ENCODE measurements at regions not wholly inside any gene's neighbourhood (a gene's known extent, or its start where the extent isn't known, plus 50 kb on each side); places are given as distances from the start of the nearest gene placed in this dataset.

- no peaks in the 10 kb centered on the region for H3K36me3 ChIP-seq (replicated peaks in 1 of 2; ENCODE audit: insufficient read depth in 1 of 2, low read depth in 2 of 2)
- no peaks in the 10 kb centered on the region for H3K27me3 ChIP-seq
- DNase-seq (no peak), ATAC-seq (no peak)
- H3K4me3 ChIP-seq, result no peak overlapping the region
- TF ChIP-seq POLR2A (IDR thresholded peaks at IDR 0.05) (no peak), CTCF (IDR thresholded peaks at IDR 0.05) (no peak)
- peaks cover 12% of the 10 kb centered on the region for H3K4me1 ChIP-seq
- 51 to 54% methylated on average over 13 of the region's 13 CpGs for WGBS, 2 donors
- no peak overlapping the region for H3K27ac ChIP-seq
- no peaks in the 10 kb centered on the region for H3K9me3 ChIP-seq
- intact Hi-C loops (cut with DNase I), result no loop called here
These were observed 648.7 kb downstream of the UQCRFS1 start for GRCh38 chr19:28563964-28564921.

DNA sequence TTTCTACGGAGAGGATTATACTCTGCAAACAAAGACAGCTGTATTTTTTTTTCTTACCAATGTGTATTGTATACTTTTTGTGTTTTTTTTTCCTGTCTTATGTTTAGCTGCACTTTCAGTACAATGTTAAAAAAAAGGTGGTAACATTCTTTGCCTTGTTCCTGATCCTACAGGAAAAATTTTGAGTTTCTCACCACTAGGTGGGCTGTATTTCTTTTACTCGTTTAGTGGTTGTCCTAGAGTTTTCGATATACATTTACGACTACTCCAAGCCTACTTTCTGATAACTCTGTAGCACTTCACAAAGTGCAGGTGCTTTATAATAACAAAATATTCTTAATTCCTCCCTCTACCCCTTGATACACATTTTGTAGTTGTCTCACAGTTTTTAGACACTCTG is 652.2 kb downstream of the UQCRFS1 start:
- Histone ChIP-seq H3K27ac (no peak overlapping the region), H3K36me3 (replicated peaks in 1 of 2; ENCODE audit: insufficient read depth in 1 of 2, low read depth in 2 of 2) (no peaks in the 10 kb centered on the region), H3K9me3 (peaks cover 0 to 5% (median 0%) of the 10 kb centered on the region in 3 donors), H3K4me3 (no peak overlapping the region), H3K27me3 (no peaks in the 10 kb centered on the region), H3K4me1 (peaks cover 4% of the 10 kb centered on the region)
- DNase-seq, result no peak
- TF ChIP-seq CTCF (IDR thresholded peaks at IDR 0.05) (no peak), POLR2A (IDR thresholded peaks at IDR 0.05) (no peak)
- intact Hi-C loops (cut with DNase I), result no loop called here
- no peak for ATAC-seq
- 64 to 65% methylated on average over 4 of the region's 4 CpGs for WGBS, 2 donors

DNA sequence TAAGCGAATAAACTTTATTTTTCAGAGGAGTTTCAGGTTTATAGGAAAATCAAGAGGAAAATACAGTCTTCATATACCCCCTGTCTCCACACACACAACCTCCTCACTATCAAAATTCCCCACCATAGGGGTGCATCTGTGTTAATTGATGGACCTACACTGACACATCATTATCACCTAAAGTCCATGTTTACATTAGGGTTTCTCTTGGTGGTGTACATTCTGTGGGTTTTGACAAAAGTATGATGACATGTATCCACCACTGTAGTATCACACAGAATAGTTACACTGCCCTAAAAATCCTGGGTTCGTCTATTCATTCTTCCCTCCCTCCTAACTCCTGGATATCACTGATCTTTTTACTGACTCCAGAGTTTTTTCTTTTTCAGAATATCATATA is 654.2 kb downstream of the UQCRFS1 start:
- no peak for DNase-seq
- ATAC-seq, result no peak
- H3K4me3 ChIP-seq, result no peak overlapping the region
- H3K9me3 ChIP-seq, result peaks cover 0 to 5% (median 0%) of the 10 kb centered on the region in 3 donors
- H3K4me1 ChIP-seq, result no peaks in the 10 kb centered on the region
- WGBS, 2 donors, result 59 to 64% methylated on average over 2 of the region's 2 CpGs
- H3K36me3 ChIP-seq (replicated peaks in 1 of 2; ENCODE audit: insufficient read depth in 1 of 2, low read depth in 2 of 2), result no peaks in the 10 kb centered on the region
- no peak overlapping the region for H3K27ac ChIP-seq
- intact Hi-C loops (cut with DNase I), result no loop called here
- no peak for TF ChIP-seq POLR2A (IDR thresholded peaks at IDR 0.05)
- no peak for TF ChIP-seq CTCF (IDR thresholded peaks at IDR 0.05)
- no peaks in the 10 kb centered on the region for H3K27me3 ChIP-seq

DNA sequence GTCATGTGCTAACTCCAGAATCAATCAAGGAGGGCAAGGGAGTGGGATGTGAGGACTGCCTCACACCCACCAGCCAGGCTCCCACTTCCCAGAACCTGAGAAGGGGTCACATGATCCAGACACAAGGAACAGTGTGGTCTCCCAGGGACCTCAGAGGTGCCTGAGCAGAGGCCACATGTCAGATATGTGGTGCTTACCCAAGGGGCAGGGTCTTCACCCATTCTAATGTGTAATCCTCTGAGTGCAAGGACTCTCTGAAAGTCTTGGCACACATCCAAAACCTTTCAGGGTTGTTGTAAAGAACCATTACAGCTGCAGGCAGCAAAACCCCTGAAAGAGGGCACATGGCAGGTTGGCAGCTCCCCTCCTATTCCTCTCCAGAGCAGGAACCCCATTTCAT is 656.6 kb downstream of the UQCRFS1 start:
- Histone ChIP-seq H3K4me3 (no peak overlapping the region), H3K36me3 (replicated peaks in 1 of 2; ENCODE audit: insufficient read depth in 1 of 2, low read depth in 2 of 2) (no peaks in the 10 kb centered on the region), H3K27me3 (no peaks in the 10 kb centered on the region), H3K27ac (no peak overlapping the region), H3K9me3 (peaks cover 0 to 5% (median 0%) of the 10 kb centered on the region in 3 donors), H3K4me1 (no peaks in the 10 kb centered on the region)
- TF ChIP-seq POLR2A (IDR thresholded peaks at IDR 0.05) (no peak), CTCF (IDR thresholded peaks at IDR 0.05) (no peak)
- no peak for DNase-seq
- no peak for ATAC-seq
- intact Hi-C loops (cut with DNase I), result no loop called here

GRCh38 chr19:28555317-28555716 is 657.6 kb downstream of the UQCRFS1 start:
- Histone ChIP-seq H3K36me3 (replicated peaks in 1 of 2; ENCODE audit: insufficient read depth in 1 of 2, low read depth in 2 of 2) (no peaks in the 10 kb centered on the region), H3K27me3 (no peaks in the 10 kb centered on the region), H3K4me1 (peaks cover 4% of the 10 kb centered on the region), H3K9me3 (peaks cover 0 to 5% (median 0%) of the 10 kb centered on the region in 3 donors), H3K4me3 (no peak overlapping the region), H3K27ac (no peak overlapping the region)
- intact Hi-C loops (cut with DNase I), result no loop called here
- DNase-seq (no peak), ATAC-seq (no peak)
- no peak for TF ChIP-seq CTCF (IDR thresholded peaks at IDR 0.05)
- no peak for TF ChIP-seq POLR2A (IDR thresholded peaks at IDR 0.05)
- WGBS, 2 donors, result 60 to 63% methylated on average over 5 of the region's 5 CpGs
